ENCODE measurements at regions not wholly inside any gene's neighbourhood (a gene's known extent, or its start where the extent isn't known, plus 50 kb on each side); places are given as distances from the start of the nearest gene placed in this dataset.

DNA sequence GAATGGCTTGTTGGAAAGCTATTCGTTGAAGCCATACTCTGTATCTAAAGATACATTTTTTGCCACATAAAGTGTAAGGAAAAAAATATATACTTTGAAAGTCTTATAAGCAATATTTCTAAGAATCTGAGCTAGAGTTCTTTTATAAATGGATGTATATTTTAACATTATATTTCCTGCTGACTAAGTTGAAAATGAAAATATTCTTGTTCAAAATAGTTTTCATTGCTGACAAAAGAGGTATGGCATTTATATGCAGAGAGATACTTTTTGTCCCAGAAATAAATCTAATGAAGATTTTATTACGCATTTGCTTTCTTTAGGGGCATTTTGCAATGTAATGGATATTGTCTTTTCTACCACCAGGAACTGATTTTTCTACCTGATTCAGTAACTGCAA lies 834.9 kb downstream of the LRFN5 start:
- intact Hi-C loops (cut with DNase I): no loop called here
- no peak for ATAC-seq
- no peak for TF ChIP-seq CTCF (IDR thresholded peaks at IDR 0.05)
- TF ChIP-seq POLR2A (IDR thresholded peaks at IDR 0.05): no peak
- Histone ChIP-seq H3K9me3 (no peaks in the 10 kb centered on the region), H3K4me1 (no peaks in the 10 kb centered on the region), H3K27ac (no peak overlapping the region), H3K27me3 (no peaks in the 10 kb centered on the region), H3K36me3 (no peaks in the 10 kb centered on the region), H3K4me3 (no peak overlapping the region)
- no peak for DNase-seq
- 74 to 81% (median 75%) methylated on average over 2 of the region's 2 CpGs for WGBS, 4 donors

DNA sequence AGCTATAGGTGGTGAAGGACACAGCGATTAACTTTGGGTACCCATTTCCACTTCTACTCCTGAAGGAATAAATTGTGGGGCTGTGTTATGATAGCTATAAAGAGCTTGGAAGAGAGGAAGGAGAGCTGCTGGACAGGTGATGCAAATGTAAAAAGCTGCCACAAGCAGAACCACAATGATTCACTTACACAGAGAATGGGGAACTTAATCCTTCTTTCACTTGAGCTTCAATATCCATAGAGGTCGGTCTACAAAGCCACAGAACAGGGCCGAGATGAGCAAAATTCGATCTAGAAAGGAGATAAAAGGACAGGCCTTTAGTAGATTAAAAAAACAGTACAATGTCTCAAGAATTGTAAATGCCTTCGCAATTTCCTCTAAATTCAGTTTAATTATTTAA lies 831.1 kb downstream of the LRFN5 start:
- ATAC-seq (no peak), DNase-seq (no peak)
- Histone ChIP-seq H3K27ac (no peak overlapping the region), H3K4me3 (no peak overlapping the region), H3K4me1 (no peaks in the 10 kb centered on the region), H3K27me3 (no peaks in the 10 kb centered on the region), H3K36me3 (no peaks in the 10 kb centered on the region), H3K9me3 (peaks cover 0 to 8% (median 0%) of the 10 kb centered on the region in 12 donors)
- intact Hi-C loops (cut with DNase I): no loop called here
- TF ChIP-seq POLR2A (IDR thresholded peaks at IDR 0.05): no peak
- no peak for TF ChIP-seq CTCF (IDR thresholded peaks at IDR 0.05)
- WGBS, 4 donors: 69 to 82% (median 77%) methylated on average over 5 of the region's 5 CpGs

GRCh38 chr14:42429401-42429800 lies 822.7 kb downstream of the LRFN5 start:
- H3K36me3 ChIP-seq: no peaks in the 10 kb centered on the region
- H3K4me3 ChIP-seq: no peak overlapping the region
- H3K27ac ChIP-seq: no peak overlapping the region
- DNase-seq (no peak), ATAC-seq (no peak)
- intact Hi-C loops (cut with DNase I): no loop called here
- no peak for TF ChIP-seq CTCF (IDR thresholded peaks at IDR 0.05)
- TF ChIP-seq POLR2A (IDR thresholded peaks at IDR 0.05): no peak
- H3K9me3 ChIP-seq: peaks cover 0 to 8% (median 0%) of the 10 kb centered on the region in 12 donors
- H3K27me3 ChIP-seq: no peaks in the 10 kb centered on the region
- no peaks in the 10 kb centered on the region for H3K4me1 ChIP-seq
- 36 to 53% (median 44%) methylated on average over 2 of the region's 2 CpGs for WGBS, 4 donors

DNA sequence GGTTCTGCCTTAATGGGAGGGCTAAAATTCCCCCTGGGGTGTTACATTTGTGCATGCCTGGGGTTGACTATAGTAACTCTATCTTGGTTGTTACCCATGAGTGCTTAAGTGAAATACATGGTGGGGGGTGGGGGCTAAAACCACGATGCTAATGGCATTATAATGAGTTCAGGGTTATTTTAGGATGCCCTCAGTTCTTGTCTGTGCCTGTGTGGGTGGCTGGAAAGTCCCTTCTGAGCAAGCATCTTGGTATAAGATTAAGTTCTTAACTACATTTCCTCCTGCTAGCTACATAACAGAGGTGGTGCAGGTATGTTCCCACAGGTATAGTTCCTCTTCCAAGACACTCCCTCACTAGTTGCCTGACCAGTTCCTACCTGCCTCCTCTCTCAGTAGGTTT lies 822.3 kb downstream of the LRFN5 start:
- Histone ChIP-seq H3K36me3 (no peaks in the 10 kb centered on the region), H3K27me3 (no peaks in the 10 kb centered on the region), H3K27ac (no peak overlapping the region), H3K4me3 (no peak overlapping the region), H3K9me3 (peaks cover 0 to 8% (median 0%) of the 10 kb centered on the region in 12 donors), H3K4me1 (no peaks in the 10 kb centered on the region)
- WGBS, 4 donors: 6 to 36% (median 14%) methylated on average over 1 of the region's 1 CpG
- intact Hi-C loops (cut with DNase I): no loop called here
- TF ChIP-seq POLR2A (IDR thresholded peaks at IDR 0.05) (no peak), CTCF (IDR thresholded peaks at IDR 0.05) (no peak)
- ATAC-seq (no peak), DNase-seq (no peak)
